DOHH2 (cell line): ENCODE measurements at regions not wholly inside any gene's neighbourhood (a gene's known extent, or its start where the extent isn't known, plus 50 kb on each side); places are given as distances from the start of the nearest gene placed in this dataset.
"Not testable (repeated sequence)": the region's sequence is repeated elsewhere in the genome, so short reads cannot be mapped to it uniquely, and the experiment has no call there.

Source experiments
- H3F3A ChIP-seq: fragments of 200-600 bp; sonication (generic), shearing (Covaris generic); 2 replicates; pipeline ENCODE4 v1.6.0; 2016; ENCODE audit warnings: antibody characterized with exemption, mild to moderate bottlenecking; ENCODE audit not compliant: control insufficient read depth, insufficient read depth
- H3K27ac ChIP-seq: fragments of 200-600 bp; sonication (generic); 2 replicates; pipeline ENCODE4 v1.5.1; 2014; ENCODE audit warnings: low read depth, mild to moderate bottlenecking, low read length, moderate library complexity
- H3K27me3 ChIP-seq: fragments of 200-600 bp; sonication (generic); 2 replicates; pipeline ENCODE4 v1.6.1; 2014; ENCODE audit warnings: mild to moderate bottlenecking, low read length, mixed read lengths; ENCODE audit not compliant: control insufficient read depth
- H3K36me3 ChIP-seq: fragments of 200-600 bp; sonication (generic); 2 replicates; pipeline ENCODE4 v1.6.1; 2014; ENCODE audit warnings: mild to moderate bottlenecking, low read length, moderate library complexity, mixed read lengths; ENCODE audit not compliant: control insufficient read depth
- H3K4me1 ChIP-seq: fragments of 200-600 bp; sonication (generic); 2 replicates; pipeline ENCODE4 v1.6.1; 2014; ENCODE audit warnings: mild to moderate bottlenecking, low read length, mixed read lengths; ENCODE audit not compliant: control insufficient read depth
- H3K4me2 ChIP-seq: fragments of 200-600 bp; sonication (generic); 2 replicates; pipeline ENCODE4 v1.6.0; 2014; ENCODE audit warnings: mild to moderate bottlenecking, low read length, moderate library complexity
- H3K4me3 ChIP-seq: fragments of 200-600 bp; sonication (generic); 2 replicates; pipeline ENCODE4 v1.5.1; 2014; ENCODE audit warnings: mild to moderate bottlenecking, low read length, mixed read lengths
- H3K79me2 ChIP-seq: fragments of 200-600 bp; sonication (generic); 2 replicates; pipeline ENCODE4 v1.6.1; 2014; ENCODE audit warnings: mild to moderate bottlenecking, low read length, mixed read lengths; ENCODE audit not compliant: control insufficient read depth
- H3K9me2 ChIP-seq: fragments of 200-600 bp; sonication (generic); replicated peaks from 2 replicates; pipeline ENCODE4 v1.6.1; 2014; ENCODE audit warnings: mild to moderate bottlenecking, low read length, mixed read lengths; ENCODE audit not compliant: control insufficient read depth
- H3K9me3 ChIP-seq: fragments of 200-600 bp; sonication (generic); 2 replicates; pipeline ENCODE4 v1.6.1; 2014; ENCODE audit warnings: antibody characterized with exemption, low read length, mixed read lengths; ENCODE audit not compliant: control insufficient read depth, insufficient read depth
- H4K20me1 ChIP-seq: fragments of 200-600 bp; sonication (generic); 2 replicates; pipeline ENCODE4 v1.6.0; 2014; ENCODE audit warnings: low read depth, mild to moderate bottlenecking, antibody characterized with exemption, low read length, moderate library complexity; ENCODE audit not compliant: control insufficient read depth, insufficient read depth
- CTCF ChIP-seq: fragments of 200-600 bp; sonication (generic); IDR thresholded peaks from one replicate; pipeline ENCODE4 v1.5.1; 2014; ENCODE audit warnings: antibody characterized with exemption, mild to moderate bottlenecking, low read depth, low read length; ENCODE audit not compliant: poor library complexity, severe bottlenecking
- EZH2phosphoT487 ChIP-seq: fragments of 200-600 bp; sonication (generic); IDR thresholded peaks from 2 replicates; pipeline ENCODE4 v1.6.1; 2017; ENCODE audit warnings: borderline replicate concordance, mild to moderate bottlenecking, antibody characterized with exemption, low read length, moderate library complexity, mixed read lengths

GRCh38 chr17:6927290-6928126, 68.3 kb upstream of the ALOX12 start:
- peaks cover 26% of the 10 kb centered on the region for H3K27me3 ChIP-seq
- H3K4me2 ChIP-seq, result no peak overlapping the region
- H3K4me3 ChIP-seq, result no peak overlapping the region
- H3K79me2 ChIP-seq, result no peaks in the 10 kb centered on the region
- H3K9me3 ChIP-seq, result no peaks in the 10 kb centered on the region
- H3K9me2 ChIP-seq, result no peaks in the 10 kb centered on the region
- TF ChIP-seq EZH2phosphoT487 (no peak), CTCF (no peak)
- H3K27ac ChIP-seq, result no peak overlapping the region
- no peaks in the 10 kb centered on the region for H3K4me1 ChIP-seq
- H3K36me3 ChIP-seq, result no peaks in the 10 kb centered on the region
- H4K20me1 ChIP-seq, result no peaks in the 10 kb centered on the region
- H3F3A ChIP-seq, result no peaks in the 10 kb centered on the region

- TF ChIP-seq CTCF (no peak), EZH2phosphoT487 (no peak)
- H3K27ac ChIP-seq, result no peak overlapping the region
- H3K9me3 ChIP-seq, result no peaks in the 10 kb centered on the region
- H3K4me1 ChIP-seq, result no peaks in the 10 kb centered on the region
- no peak overlapping the region for H3K4me3 ChIP-seq
- H3K4me2 ChIP-seq, result no peak overlapping the region
- H3K79me2 ChIP-seq, result no peaks in the 10 kb centered on the region
- no peaks in the 10 kb centered on the region for H3F3A ChIP-seq
- H4K20me1 ChIP-seq, result no peaks in the 10 kb centered on the region
- peaks cover 26% of the 10 kb centered on the region for H3K27me3 ChIP-seq
- no peaks in the 10 kb centered on the region for H3K36me3 ChIP-seq
- no peaks in the 10 kb centered on the region for H3K9me2 ChIP-seq
Observed at GRCh38 chr17:6928193-6928592, 67.7 kb upstream of the ALOX12 start.

- TF ChIP-seq CTCF (no peak), EZH2phosphoT487 (no peak)
Observed at GRCh38 chr17:6930749-6931148, 65.1 kb upstream of the ALOX12 start.

GRCh38 chr17:6934544-6934943, 61.3 kb upstream of the ALOX12 start:
- not testable (repeated sequence) for H3K36me3 ChIP-seq, H3F3A ChIP-seq, H3K9me2 ChIP-seq, H3K9me3 ChIP-seq, H3K4me3 ChIP-seq, H3K27me3 ChIP-seq, H3K27ac ChIP-seq, H3K79me2 ChIP-seq, H3K4me2 ChIP-seq, H3K4me1 ChIP-seq, H4K20me1 ChIP-seq

More at GRCh38 chr17:6930749-6931148, 65.1 kb upstream of the ALOX12 start:
- Histone ChIP-seq H3K9me2 (no peaks in the 10 kb centered on the region), H4K20me1 (no peaks in the 10 kb centered on the region), H3K4me2 (no peak overlapping the region), H3K27me3 (peaks cover 24% of the 10 kb centered on the region), H3K79me2 (no peaks in the 10 kb centered on the region), H3F3A (no peaks in the 10 kb centered on the region), H3K27ac (no peak overlapping the region), H3K4me1 (no peaks in the 10 kb centered on the region), H3K9me3 (no peaks in the 10 kb centered on the region), H3K36me3 (no peaks in the 10 kb centered on the region), H3K4me3 (no peak overlapping the region)
